ENCODE measurements at regions not wholly inside any gene's neighbourhood (a gene's known extent, or its start where the extent isn't known, plus 50 kb on each side); places are given as distances from the start of the nearest gene placed in this dataset.
A peak's percentile ranks its signal among the peaks of the same experiment; 100 is the strongest.
"Not testable (repeated sequence)": the region's sequence is repeated elsewhere in the genome, so short reads cannot be mapped to it uniquely, and the experiment has no call there.

DNA sequence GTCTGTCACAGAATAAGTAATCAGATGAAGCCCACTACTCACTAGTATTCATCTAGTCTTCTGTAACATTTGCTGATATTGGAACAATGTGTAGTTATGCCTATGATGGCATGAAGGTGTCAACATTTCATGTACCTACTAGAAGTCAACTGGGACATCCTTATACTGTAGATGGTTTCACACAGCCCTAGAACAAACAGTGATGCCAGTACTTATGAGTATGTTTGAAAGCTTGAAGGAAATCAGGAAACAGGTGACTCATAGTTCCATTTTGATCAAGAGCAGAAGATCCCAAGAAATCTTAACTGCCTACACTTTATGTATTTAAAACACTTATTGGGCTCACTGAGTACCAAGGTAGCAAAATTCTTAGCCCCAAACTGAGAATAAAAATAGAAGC lies 1519.6 kb downstream of the REEP3 start:
- no peak overlapping the region for H3K27ac ChIP-seq
- TF ChIP-seq, protein P1, sequence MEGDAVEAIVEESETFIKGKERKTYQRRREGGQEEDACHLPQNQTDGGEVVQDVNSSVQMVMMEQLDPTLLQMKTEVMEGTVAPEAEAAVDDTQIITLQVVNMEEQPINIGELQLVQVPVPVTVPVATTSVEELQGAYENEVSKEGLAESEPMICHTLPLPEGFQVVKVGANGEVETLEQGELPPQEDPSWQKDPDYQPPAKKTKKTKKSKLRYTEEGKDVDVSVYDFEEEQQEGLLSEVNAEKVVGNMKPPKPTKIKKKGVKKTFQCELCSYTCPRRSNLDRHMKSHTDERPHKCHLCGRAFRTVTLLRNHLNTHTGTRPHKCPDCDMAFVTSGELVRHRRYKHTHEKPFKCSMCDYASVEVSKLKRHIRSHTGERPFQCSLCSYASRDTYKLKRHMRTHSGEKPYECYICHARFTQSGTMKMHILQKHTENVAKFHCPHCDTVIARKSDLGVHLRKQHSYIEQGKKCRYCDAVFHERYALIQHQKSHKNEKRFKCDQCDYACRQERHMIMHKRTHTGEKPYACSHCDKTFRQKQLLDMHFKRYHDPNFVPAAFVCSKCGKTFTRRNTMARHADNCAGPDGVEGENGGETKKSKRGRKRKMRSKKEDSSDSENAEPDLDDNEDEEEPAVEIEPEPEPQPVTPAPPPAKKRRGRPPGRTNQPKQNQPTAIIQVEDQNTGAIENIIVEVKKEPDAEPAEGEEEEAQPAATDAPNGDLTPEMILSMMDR (conservative IDR thresholded peaks at IDR 0.05): no peak

GRCh38 chr10:65041307-65041706 lies 1520.1 kb downstream of the REEP3 start:
- H3K27ac ChIP-seq: no peak overlapping the region
- TF ChIP-seq, protein P1 (conservative IDR thresholded peaks at IDR 0.05): no peak

GRCh38 chr10:65042496-65042895 lies 1521.3 kb downstream of the REEP3 start:
- TF ChIP-seq, protein P1 (conservative IDR thresholded peaks at IDR 0.05): no peak
- no peak overlapping the region for H3K27ac ChIP-seq

- H3K27ac ChIP-seq: peak overlapping the region; percentile 47
- TF ChIP-seq, protein P1 (conservative IDR thresholded peaks at IDR 0.05): no peak
Observed at GRCh38 chr10:65046831-65047230, 1525.6 kb downstream of the REEP3 start.

GRCh38 chr10:65052111-65052510 lies 1530.9 kb downstream of the REEP3 start:
- H3K27ac ChIP-seq: not testable (repeated sequence)

- H3K27ac ChIP-seq: not testable (repeated sequence)
Observed at GRCh38 chr10:65053397-65053796, 1532.2 kb downstream of the REEP3 start.

- H3K27ac ChIP-seq: not testable (repeated sequence)
Observed at GRCh38 chr10:65053831-65054351, 1532.7 kb downstream of the REEP3 start.

GRCh38 chr10:65054701-65055100 lies 1533.5 kb downstream of the REEP3 start:
- H3K27ac ChIP-seq: not testable (repeated sequence)

GRCh38 chr10:65065278-65065677 lies 1544.1 kb downstream of the REEP3 start:
- H3K27ac ChIP-seq: no peak overlapping the region
- TF ChIP-seq, protein P1 (conservative IDR thresholded peaks at IDR 0.05): peak; percentile 31; the same call in 1 of the 2 replicates

DNA sequence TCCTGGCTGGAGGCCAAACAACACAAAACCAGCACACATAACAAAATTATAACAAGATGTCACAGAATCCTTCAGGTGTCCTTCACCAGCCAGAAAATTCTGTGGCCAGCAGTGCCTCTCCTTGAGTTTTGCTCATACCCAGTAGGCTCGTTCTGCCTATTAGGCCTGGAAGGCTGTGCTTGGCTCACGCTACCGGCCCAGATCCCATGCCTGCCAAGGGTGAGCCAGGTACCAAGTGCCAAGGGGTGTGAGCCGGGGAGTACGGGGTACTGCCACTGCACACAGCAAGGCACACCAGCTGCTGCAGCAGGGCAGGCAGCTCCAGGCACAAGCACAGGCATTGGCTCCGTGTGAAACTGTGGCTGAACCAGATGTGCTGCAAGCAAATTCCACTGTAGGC lies 1562.0 kb downstream of the REEP3 start:
- TF ChIP-seq, protein P1 (conservative IDR thresholded peaks at IDR 0.05): no peak
- H3K27ac ChIP-seq: no peak overlapping the region
